NCI-H2081 (cell line): ENCODE measurements at regions not wholly inside any gene's neighbourhood (a gene's known extent, or its start where the extent isn't known, plus 50 kb on each side); places are given as distances from the start of the nearest gene placed in this dataset.

ENCODE experiments used
- DNase-seq, 2 experiments: peaks; one replicate each; lab custom pipeline; 2025; lab: John Stamatoyannopoulos, UW

DNA sequence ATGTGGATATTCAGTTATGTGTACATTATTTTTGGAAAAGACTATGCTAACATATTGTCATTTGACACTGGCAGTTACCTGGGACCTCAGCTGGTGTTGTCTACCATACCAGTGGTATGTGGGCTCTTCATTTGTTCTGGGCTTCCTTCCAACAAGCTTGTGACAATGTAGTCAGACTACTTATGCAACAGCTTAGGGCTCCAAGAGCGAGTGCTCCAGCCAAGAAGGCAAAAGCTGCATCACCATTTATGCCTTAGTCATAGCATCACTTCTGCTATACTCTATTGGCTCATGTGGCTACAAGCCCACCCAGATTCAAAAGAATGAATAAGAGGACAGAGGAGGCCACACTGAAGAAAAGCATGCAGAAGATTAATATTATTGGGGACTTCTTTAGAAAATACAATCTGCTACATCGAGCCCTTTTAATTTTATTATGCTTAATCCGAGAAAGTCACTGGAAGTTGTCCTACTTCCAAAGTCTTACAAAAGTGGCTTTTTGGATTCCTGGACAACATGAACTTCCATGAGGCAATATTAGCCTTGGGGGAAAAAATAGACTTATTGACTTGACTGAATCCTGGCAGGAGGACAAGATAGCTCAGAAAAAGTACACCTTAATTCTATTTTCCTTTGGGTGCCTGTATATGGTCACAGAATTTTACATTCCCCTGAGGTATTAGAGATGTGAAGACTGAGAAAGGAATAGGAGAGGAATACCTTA is 529.4 kb upstream of the HTR2A start:
- no peak for DNase-seq

DNA sequence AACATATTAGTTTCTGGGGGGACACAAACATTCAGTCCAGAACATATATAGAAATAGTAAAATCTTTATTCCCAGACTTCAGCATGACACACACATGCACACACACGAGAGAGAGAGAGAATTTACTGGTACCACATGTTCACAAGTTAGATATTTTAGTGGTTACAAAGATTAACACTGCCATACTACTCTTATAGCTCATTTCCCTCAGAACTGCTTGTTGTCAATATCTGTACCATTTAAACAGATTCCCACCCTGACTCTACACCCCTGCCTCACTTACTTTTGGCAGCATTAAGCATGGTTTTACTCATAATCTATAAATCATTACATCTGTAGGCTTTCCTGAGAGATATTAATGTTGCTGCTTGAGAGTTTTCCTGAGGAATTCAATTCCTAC is 524.7 kb upstream of the HTR2A start:
- no peak for DNase-seq

DNA sequence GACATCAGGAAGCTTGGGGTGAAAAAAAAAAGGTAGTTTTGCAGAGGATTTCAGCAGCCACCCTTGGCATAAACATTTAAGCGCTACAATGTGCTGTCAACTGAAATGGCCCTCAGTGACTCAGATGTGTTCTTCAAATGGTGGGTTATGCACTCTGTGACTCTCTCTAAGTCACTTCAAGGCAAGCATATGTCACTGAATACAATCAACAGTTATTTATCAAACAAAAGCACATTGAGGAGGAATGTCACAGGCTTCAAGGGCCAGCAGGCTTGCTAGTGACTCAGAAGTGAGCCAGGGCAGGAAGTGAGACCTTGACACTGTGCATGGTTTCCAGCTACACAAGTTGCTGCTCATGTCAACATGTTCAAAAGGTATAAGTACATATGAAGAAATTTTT is 523.7 kb upstream of the HTR2A start:
- DNase-seq: no peak

DNA sequence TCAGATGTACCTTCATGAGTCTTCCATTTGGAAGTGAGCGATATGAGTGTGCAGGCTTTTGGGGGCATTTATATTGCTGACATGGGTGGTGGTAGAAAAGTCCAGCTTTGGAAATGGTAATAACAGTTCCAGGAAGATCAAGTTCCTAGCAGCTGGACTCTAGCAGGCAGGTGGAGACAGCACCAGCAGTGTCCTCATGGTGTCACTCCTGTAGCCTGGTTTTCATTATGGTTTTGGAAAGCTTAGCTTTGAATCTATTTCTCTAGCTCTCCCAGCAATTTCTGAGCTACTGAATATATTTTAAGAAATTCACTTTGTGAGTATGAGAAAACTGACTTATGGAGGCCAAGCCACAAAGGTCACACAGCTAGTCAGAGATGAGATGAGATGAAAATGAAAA is 523.2 kb upstream of the HTR2A start:
- DNase-seq: no peak

DNA sequence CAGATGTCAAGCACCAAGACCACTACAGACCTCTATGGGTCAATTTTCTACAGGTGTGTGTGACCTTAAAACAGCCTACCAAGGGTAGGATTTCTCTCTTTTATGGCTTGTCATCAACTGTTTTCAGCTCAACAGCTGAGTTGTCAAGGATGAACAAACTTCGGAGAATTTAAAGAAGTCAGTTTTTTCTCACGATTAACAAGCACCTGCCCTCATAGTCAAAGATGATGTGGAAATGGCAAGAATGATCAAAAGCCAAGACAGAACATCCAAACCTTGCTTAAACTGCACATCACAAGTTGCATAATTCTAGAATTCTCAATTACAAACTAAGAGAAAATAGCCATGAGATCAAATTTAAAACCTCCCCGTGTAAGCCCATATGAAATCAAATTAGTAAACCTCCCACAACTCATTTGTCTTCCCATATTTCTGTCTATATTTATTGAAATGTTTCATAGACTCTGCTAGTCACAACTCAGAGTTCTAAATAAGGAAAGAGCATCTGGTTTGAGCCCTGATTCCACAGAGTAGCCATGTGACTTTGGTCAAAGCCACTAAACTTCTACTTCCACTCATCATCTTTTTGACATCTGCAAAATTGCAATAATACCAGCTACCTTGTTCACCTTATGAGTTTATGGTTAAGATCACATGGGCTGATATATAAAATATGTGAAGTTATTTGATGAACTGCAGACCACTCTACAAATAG is 521.5 kb upstream of the HTR2A start:
- no peak for DNase-seq

DNA sequence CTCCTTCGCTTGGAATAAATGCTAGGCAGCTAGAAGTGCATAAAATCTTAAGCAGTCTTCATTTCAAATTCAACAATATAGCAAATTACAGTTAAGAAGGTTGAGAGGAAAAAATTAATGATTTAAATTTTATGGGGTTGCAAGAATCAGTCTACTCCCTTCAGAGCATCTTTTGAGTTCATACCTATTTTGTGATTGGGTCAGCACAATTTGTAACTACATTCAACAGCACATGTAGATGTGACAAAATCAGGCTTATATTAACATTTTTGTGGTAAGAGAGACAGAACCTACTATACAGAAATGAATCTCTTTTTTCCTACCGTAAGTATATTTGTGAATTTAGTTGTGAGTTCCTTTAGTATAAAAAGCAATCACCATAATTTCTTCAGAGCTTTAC is 520.6 kb upstream of the HTR2A start:
- no peak for DNase-seq

DNA sequence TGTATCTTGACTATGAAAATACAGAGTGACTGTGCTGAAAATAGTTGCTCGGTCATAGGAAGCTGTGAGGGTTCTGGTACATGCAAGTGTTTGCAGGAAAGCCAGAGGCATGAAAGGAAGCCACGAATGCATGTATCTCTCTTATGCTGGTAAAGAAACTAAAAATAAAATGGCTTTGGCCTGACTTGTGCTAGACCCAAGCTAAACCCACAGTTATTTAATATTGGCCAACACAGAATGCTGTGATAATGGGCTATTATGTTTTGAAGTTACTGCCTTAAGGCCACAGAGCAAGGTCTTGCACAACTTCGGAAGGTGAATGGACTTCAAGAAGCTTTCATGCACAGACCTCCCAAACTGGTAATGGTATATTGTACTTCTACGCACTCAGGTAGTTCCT is 518.2 kb upstream of the HTR2A start:
- DNase-seq: no peak

DNA sequence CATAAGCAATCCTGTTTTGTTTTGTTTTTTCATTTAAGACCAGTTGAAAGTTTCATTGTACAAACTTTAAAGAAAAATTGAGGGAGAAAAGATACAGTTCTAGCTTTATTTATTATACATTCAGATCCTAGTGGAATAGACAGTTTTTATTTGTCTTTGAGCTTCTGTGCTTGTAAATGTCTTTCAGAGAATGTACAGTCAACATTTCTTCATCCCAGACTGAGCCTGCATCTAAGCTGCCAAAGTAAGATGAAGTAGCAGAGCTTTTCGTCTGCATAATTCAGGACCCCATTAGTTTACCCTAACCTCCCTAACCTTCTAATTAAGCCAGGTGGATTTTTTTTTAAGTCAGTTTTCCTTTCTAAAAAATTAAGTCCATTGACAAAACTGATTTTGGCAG is 516.7 kb upstream of the HTR2A start:
- no peak for DNase-seq

DNA sequence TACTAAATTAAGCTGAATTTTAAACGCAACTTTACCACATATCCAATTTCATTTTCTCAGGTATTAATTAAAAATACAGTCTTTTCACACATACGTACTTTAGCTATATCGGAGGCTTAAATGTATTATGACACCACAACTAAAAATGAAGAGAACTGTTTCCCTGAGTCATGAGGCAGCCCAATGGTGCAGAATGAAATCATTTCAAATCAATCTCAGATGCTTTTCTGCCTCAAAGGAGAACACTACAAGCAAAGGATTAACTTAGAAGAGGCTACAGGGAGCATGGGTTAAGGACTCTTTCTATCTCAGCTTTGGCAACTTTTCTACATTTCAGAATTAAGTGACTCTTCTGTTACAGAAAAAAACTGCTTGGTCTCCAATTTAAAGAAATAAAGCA is 516.3 kb upstream of the HTR2A start:
- DNase-seq: no peak

DNA sequence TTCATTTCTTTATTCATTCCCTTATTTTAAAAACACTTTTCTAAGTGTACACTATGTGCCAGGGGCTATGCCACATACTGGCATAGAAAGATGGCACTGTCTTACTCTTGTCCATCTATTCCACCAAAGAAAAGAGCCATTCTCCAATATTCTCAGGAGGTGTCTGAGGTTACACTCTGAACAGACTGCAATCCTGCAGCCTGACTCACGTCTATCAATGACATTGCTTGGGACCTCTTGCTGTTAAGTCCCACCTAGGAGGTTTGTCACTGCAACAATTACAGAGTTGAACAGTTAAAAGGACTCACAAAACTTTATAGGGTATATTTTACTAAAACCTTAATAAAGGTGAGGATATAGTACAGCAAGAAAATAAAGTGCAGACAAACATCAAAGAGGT is 512.9 kb upstream of the HTR2A start:
- DNase-seq: no peak

DNA sequence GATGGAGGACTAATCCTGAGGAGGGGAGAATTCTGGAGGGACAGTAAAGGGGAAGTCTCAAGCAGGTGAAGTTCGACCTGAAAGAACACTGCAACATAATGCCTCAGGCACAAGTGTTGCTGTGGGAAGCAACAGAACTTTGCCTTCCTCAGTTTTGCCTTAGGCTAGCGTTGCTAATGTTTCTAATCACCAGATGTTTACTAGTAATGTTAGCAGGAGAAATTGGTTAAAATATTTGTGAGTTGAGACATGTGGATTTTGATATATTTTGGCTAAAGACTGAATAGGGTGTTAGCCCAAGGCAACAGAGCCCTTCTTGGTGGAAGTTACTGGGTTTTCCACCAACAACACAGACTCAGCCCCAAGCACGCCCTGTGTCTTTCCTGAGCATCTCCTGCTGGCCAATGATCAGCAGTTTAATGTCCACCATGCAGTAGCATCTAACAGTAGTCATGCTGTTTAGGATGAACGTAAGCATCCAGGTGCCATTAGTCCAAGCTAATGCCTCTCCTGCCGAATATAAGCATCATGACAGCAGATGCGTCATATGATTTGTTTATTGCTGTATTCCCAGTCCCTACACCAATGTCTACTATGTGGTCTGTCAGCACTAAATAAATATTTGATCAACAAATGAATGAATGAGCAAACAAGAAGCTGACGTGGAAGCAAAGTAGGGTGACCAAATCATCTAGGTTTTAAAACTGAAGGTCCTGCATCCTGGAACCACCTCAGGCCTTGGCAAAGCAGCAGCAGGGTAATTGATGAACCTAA is 511.9 kb upstream of the HTR2A start:
- no peak for DNase-seq

DNA sequence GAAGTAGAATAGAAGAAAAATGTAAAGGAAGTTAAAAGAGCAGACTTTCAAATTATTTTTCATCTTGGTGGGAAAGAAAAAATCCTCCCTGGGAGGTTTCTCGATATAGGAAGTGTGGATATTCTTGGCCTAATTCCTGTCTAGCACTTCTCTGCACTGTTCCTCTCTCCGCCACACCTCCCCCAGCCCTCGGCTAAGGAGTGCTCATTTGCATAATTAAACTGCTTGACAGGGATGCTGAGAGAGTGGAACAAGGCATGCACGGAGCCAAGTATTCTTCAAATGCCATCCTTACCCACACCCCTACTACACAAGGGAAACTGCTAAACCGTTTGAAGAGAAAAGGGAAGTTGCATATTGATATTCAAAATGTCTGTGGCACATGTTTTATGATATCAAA is 511.0 kb upstream of the HTR2A start:
- no peak for DNase-seq

DNA sequence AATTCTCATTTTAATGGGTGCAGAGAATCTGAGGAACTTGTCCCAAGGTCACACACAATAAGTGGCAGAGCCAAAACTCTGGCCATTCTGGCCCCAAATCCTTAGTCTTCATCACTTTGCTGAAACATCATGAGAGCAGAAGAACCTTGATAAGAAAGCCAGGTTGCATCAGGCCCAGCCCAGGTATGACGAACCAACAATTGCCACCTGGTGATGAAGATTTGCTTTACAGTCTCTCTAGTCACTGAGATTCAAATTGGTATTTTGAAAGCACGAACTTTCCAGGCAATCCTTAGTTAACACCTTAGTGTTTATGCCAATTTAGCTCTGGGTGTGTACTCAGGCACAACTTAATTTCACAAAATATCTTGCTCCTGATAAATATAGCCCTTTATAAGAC is 502.7 kb upstream of the HTR2A start:
- no peak for DNase-seq

DNA sequence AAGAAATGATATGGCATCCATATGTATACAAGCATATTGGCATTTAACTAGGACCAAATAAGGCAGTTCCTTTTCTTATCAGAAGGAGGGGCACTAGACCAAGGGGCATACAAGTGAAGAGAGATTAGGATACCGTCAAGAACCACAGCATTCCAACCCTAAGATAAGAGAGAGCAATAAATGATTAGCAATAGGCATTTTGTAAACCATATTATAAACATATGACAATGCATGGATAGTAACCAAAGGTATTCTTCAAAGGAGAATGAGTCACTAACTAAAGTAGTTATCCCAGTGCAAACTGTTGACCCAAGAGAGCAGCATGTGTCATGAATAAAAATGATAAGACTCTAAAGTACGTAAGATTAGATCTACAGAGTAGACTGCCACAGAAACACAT is 500.9 kb upstream of the HTR2A start:
- DNase-seq: no peak

DNA sequence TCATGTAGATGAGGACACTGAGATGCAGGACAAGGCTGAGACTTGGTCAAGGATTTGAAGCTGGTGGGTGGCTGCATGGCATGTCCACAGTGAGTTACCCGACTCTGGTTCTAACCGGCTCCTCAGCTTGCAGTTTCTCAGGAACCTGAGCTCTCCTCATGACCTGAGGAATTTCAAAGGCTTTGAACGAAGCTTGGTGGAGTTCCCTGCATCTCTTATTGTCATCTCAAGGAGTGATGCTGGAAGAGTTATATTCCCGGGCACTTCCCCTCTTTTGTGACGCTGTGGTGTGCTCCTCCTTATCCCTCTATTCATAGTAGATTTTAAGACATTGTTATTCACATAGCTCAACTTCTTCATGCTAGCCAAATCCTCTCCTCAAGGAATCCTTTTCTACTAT is 500.1 kb upstream of the HTR2A start:
- no peak for DNase-seq

DNA sequence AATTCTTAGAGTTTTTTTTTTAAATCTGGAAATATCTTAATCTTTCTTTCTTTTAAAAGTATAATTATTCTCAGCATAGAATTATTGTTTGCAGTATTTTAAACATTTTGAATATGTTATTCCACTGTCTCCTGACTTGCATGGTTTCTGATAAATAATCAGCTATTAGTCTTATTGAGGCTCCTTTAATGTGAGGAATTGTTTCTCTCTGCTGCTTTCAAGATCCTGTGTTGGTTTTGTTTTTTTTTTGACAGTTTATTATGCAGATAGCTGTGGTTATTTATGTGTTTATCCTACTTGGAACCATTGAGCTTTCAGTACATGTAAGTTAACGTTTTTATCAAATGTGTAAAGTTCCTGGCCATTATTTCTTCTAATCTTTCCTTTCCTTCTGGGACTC is 477.9 kb upstream of the HTR2A start:
- DNase-seq: no peak

DNA sequence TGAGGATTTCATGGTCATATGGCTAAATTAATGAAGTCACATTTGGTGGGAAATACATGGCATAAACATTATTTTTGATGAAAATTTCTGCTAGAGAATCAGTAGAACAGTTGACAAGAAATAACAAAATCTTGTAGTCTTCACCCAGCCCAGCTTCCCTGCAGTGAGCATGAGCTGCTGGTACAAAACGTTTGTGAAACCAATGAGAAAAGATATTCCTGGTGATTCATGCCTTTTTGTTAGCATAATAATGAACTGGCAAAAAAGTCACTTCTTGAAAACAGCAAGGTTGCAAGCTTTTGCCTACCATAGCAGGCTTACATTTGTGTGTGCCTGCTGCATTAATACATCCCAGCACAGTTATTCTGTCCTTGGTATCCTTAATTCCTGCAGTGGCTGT is 475.9 kb upstream of the HTR2A start:
- DNase-seq: no peak

DNA sequence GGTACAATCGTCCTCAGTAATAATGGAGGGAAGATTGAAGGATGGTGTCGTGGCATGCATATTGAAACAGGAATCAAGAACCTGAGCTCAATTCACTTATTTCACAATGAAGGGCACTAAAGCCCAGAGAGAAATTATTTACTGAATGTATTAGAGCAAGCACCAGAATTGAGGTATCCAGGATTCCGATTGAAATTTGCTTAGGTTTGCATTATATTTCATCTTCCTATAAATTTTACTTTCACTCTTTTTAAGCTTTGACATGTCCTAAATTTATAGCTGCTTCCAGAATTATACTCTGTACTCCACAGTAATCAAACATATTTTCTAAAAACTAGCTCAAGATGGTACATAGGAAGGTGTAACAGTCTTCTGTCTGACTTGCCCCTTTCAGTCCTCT is 454.9 kb upstream of the HTR2A start:
- DNase-seq: no peak

DNA sequence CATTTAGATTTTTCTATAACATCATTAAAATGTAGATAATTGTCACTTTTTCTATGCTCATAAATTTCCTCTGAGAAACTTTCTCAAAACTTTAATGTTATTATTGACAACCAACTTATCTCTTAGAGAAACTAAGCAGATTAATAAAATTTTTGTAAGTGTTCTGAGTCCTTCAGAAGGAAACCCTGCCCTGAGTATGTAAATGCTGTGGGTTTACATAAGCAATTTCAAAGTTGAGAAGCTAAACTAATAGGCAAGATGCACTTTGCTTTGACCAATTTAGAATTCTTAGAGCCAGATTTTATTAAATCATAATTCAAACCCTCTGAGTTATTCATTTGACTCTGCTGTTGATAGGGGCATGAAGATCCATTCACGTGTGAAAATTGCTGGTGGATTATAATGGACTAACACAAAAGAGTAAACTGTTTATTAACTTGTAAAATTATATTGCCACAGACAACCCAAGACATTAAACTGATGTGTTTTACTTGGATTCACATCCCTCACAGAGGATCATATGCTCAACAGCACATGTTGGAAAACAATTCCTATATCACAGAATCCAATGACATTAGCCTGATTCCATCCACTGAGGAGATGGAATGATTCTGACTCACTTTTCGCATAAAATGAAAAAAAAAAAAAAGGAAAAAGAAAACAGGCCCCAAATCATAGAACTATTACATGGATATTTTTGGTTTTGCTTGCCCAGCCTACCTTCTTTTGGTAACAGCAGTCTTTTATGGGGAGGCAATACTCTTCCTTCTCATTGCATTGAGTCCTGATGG is 453.7 kb upstream of the HTR2A start:
- no peak for DNase-seq

DNA sequence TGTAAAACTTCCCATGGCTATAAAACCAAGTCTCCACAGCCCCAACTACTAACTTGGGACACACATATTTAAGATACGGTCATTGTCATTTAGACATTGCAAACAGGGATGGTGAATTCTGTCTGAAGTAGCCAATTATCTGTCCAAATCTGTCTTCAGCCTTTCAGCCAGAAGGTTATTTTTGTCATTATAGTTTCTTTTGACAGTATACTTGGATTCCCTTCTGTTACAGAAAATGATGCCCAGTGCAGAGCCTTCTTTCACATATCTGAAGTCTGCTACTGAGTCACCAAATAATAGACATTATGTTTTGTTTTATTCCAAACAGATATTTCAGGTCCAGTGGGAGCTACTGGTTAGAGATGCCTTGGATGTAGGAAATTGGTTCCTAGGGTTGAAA is 452.4 kb upstream of the HTR2A start:
- DNase-seq: no peak

DNA sequence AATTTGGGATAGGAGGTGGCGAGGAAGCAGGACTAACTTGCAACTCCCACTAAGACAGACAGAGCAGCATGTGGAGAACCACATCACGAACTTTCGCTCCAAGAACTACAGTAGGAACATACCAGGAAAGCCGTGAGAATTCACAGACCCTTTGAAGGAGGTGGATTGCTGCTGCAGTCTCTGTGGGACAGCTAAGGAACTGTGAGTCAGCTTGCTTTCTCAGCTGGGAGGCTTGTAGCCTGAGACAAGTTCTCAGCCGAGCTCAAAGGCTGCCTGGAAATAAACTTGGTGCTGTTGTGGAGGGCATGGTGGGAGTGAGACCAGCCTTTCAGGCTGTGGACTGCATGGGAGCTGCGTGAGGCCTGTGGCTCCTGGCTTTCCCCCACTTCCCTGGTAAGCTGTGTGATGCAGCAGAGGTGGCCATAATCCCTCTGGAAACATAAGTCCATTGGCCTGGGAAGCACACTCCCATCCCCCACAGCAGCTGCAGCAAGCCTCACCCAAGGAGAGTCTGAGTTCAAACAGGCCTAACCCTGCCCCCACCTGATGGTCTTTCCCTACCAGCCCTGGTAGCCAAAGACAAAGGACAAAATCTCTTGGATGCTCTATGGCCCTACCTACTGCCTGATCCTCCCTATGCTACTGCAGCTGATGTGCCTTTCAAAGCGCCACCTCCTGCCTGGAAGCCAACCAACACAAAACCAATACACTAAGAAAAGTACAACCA is 441.1 kb upstream of the HTR2A start:
- DNase-seq: no peak

DNA sequence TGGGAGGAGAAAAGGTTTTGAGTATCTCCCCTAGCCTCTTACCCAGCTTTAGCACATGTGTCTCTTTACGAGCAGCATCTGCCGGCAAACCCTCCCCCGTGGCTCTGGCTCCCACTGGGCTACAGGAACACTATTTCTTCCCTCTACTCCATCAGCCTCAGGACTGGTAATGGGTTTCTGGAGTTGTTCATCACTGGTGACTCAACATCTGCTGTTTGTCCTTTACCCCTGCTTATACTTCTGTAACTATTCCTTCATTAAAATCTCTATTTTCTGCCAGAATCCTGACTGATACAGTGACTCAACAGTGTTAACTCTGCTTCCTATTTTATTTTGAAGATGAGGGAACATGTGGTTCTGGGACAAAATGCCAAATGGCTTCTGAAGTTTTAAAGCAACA is 437.3 kb upstream of the HTR2A start:
- DNase-seq: no peak
